ENCODE measurements at regions not wholly inside any gene's neighbourhood (a gene's known extent, or its start where the extent isn't known, plus 50 kb on each side); places are given as distances from the start of the nearest gene placed in this dataset.

DNA sequence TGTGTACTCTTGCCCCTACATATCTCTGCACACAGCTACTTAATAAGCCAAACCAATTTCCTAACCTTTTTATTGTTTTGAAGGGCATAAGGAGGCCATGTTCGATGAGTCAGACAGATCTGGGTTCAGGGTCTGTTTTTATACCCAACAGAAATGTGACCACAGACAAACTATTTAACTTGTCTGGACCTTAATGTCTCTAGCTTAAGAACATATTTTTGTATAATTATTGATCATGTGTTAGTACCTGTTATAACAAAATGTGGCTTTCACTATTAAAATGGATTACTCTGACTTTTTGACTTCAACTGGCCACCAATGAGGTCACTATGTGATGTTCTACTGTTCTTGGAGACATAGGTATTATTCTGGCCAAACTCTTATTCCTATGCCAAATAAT lies 507.8 kb upstream of the USP24 start:
- no peak for ATAC-seq
- Histone ChIP-seq H3K27ac (ENCODE audit: control insufficient read depth, insufficient read depth) (no peak overlapping the region), H3K36me3 (ENCODE audit: control insufficient read depth in 2 of 2, insufficient read depth in 2 of 2, low read length in 1 of 2) (no peaks in the 10 kb centered on the region), H3K4me1 (ENCODE audit: control insufficient read depth, insufficient read depth, low read length) (no peaks in the 10 kb centered on the region), H3K9me3 (replicated peaks; ENCODE audit: control insufficient read depth, insufficient read depth, low read length) (no peaks in the 10 kb centered on the region), H3K4me3 (no peak overlapping the region), H2AFZ (ENCODE audit: control insufficient read depth, low read depth, low read length) (no peak overlapping the region), H3K27me3 (replicated peaks in 1 of 2; ENCODE audit: control insufficient read depth in 2 of 2, insufficient read depth in 2 of 2, low read length in 1 of 2) (no peaks in the 10 kb centered on the region; a peak in 1 of 4 replicates), H4K20me1 (ENCODE audit: control insufficient read depth, insufficient read depth) (no peaks in the 10 kb centered on the region), H3K79me2 (ENCODE audit: control insufficient read depth, insufficient read depth, low read length) (no peaks in the 10 kb centered on the region), H3K4me2 (ENCODE audit: control insufficient read depth, insufficient read depth) (no peak overlapping the region), H3K9ac (ENCODE audit: control insufficient read depth, insufficient read depth, low read length) (no peak overlapping the region)
- ChIA-PET RAD21 (ENCODE audit: unreplicated experiment) (no interaction called here), SMC1A (ENCODE audit: uncharacterized antibody, unreplicated experiment) (no interaction called here), CTCF (no interaction called here), POLR2A (no interaction called here)
- BruUV-seq (replicated peaks), result no TSS peak
- intact Hi-C loops (cut with micrococcal nuclease; ENCODE audit: unreplicated experiment) (no loop called here), in situ Hi-C loops (cut with MboI) (no loop called here)
- TF ChIP-seq MTA3 (IDR thresholded peaks at IDR 0.05; ENCODE audit: borderline replicate concordance, low read length) (no peak), NR2F1 (conservative IDR thresholded peaks at IDR 0.05) (no peak), ETV6 (conservative IDR thresholded peaks at IDR 0.05 in 1 of 2, IDR thresholded peaks at IDR 0.05 in 1 of 2; ENCODE audit: borderline replicate concordance in 1 of 2, low read depth in 1 of 2) (no peak), NR2C1 (IDR thresholded peaks at IDR 0.05) (no peak), CHD4 (IDR thresholded peaks at IDR 0.05) (no peak), NFIC (IDR thresholded peaks at IDR 0.05; ENCODE audit: low read depth, low read length) (no peak), HDAC6 (IDR thresholded peaks at IDR 0.05; ENCODE audit: unreplicated experiment) (no peak), MEF2A (IDR thresholded peaks at IDR 0.05; ENCODE audit: insufficient read depth, low read depth, low read length) (no peak), TCF12 (IDR thresholded peaks at IDR 0.05; ENCODE audit: low read depth, low read length) (no peak)
- no peak for DNase-seq (ENCODE audit: low read depth, low spot score)
- FAIRE-seq, result no peak
- 0% methylated on average over 1 of the region's 1 CpG for WGBS (ENCODE audit: insufficient coverage, insufficient replicate concordance, low lambda C conversion rate, missing lambda C conversion rate)

DNA sequence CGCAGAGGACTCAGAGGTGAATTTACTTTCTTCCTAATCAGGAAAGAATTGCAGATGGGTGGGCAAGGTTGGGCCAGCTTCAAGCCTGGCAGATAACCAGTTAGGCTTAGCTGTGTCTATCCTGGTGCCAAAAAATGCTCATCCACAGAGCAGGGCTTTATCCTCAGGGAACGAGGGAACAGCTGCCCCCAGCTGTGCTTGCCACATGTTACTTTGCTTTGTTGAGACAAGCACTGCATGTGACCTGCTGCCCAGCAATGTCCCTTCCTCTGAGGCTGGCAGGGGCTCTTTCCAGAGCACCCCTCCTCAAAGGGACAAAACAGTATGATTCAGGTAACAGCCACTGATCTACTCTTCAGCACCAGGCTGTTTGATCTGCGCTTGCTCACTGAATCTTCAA lies 505.1 kb upstream of the USP24 start:
- ChIA-PET CTCF (no interaction called here), SMC1A (ENCODE audit: uncharacterized antibody, unreplicated experiment) (no interaction called here), RAD21 (ENCODE audit: unreplicated experiment) (no interaction called here), POLR2A (no interaction called here)
- no peak for FAIRE-seq
- no peak overlapping the region for H3K4me3 ChIP-seq
- no peak for ATAC-seq
- no peak for DNase-seq (ENCODE audit: low read depth, low spot score)
- H3K36me3 ChIP-seq (ENCODE audit: control insufficient read depth in 2 of 2, insufficient read depth in 2 of 2, low read length in 1 of 2), result no peaks in the 10 kb centered on the region
- WGBS (ENCODE audit: insufficient coverage, insufficient replicate concordance, low lambda C conversion rate, missing lambda C conversion rate), result 13% methylated on average over 3 of the region's 3 CpGs
- H3K27ac ChIP-seq (ENCODE audit: control insufficient read depth, insufficient read depth), result no peak overlapping the region
- intact Hi-C loops (cut with micrococcal nuclease; ENCODE audit: unreplicated experiment) (no loop called here), in situ Hi-C loops (cut with MboI) (no loop called here)
- BruUV-seq (replicated peaks), result no TSS peak
- H3K9me3 ChIP-seq (replicated peaks; ENCODE audit: control insufficient read depth, insufficient read depth, low read length), result no peaks in the 10 kb centered on the region
- no peaks in the 10 kb centered on the region for H3K79me2 ChIP-seq (ENCODE audit: control insufficient read depth, insufficient read depth, low read length)
- no peak overlapping the region for H2AFZ ChIP-seq (ENCODE audit: control insufficient read depth, low read depth, low read length)
- H3K27me3 ChIP-seq (replicated peaks in 1 of 2; ENCODE audit: control insufficient read depth in 2 of 2, insufficient read depth in 2 of 2, low read length in 1 of 2), result no peaks in the 10 kb centered on the region; a peak in 2 of 4 replicates
- H3K9ac ChIP-seq (ENCODE audit: control insufficient read depth, insufficient read depth, low read length), result no peak overlapping the region
- H3K4me1 ChIP-seq (ENCODE audit: control insufficient read depth, insufficient read depth, low read length), result no peaks in the 10 kb centered on the region
- no peak overlapping the region for H3K4me2 ChIP-seq (ENCODE audit: control insufficient read depth, insufficient read depth)
- H4K20me1 ChIP-seq (ENCODE audit: control insufficient read depth, insufficient read depth), result no peaks in the 10 kb centered on the region
- TF ChIP-seq DPF2 (IDR thresholded peaks at IDR 0.05), result no peak
- TF ChIP-seq, protein P1, sequence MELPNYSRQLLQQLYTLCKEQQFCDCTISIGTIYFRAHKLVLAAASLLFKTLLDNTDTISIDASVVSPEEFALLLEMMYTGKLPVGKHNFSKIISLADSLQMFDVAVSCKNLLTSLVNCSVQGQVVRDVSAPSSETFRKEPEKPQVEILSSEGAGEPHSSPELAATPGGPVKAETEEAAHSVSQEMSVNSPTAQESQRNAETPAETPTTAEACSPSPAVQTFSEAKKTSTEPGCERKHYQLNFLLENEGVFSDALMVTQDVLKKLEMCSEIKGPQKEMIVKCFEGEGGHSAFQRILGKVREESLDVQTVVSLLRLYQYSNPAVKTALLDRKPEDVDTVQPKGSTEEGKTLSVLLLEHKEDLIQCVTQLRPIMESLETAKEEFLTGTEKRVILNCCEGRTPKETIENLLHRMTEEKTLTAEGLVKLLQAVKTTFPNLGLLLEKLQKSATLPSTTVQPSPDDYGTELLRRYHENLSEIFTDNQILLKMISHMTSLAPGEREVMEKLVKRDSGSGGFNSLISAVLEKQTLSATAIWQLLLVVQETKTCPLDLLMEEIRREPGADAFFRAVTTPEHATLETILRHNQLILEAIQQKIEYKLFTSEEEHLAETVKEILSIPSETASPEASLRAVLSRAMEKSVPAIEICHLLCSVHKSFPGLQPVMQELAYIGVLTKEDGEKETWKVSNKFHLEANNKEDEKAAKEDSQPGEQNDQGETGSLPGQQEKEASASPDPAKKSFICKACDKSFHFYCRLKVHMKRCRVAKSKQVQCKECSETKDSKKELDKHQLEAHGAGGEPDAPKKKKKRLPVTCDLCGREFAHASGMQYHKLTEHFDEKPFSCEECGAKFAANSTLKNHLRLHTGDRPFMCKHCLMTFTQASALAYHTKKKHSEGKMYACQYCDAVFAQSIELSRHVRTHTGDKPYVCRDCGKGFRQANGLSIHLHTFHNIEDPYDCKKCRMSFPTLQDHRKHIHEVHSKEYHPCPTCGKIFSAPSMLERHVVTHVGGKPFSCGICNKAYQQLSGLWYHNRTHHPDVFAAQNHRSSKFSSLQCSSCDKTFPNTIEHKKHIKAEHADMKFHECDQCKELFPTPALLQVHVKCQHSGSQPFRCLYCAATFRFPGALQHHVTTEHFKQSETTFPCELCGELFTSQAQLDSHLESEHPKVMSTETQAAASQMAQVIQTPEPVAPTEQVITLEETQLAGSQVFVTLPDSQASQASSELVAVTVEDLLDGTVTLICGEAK (IDR thresholded peaks at IDR 0.05; ENCODE audit: borderline replicate concordance), result no peak
- no peak for TF ChIP-seq NFYB (IDR thresholded peaks at IDR 0.05; ENCODE audit: insufficient read depth, low read depth, low read length)
- no peak for TF ChIP-seq SMC3 (IDR thresholded peaks at IDR 0.05; ENCODE audit: borderline replicate concordance, low read length)
- TF ChIP-seq YY1 (IDR thresholded peaks at IDR 0.05; ENCODE audit: low read depth, low read length), result no peak
- TF ChIP-seq GATAD2B (conservative IDR thresholded peaks at IDR 0.05; ENCODE audit: low read depth), result no peak
- no peak for TF ChIP-seq HCFC1 (IDR thresholded peaks at IDR 0.05; ENCODE audit: low read length)
- no peak for TF ChIP-seq TCF7 (IDR thresholded peaks at IDR 0.05; ENCODE audit: borderline replicate concordance)
- no peak for TF ChIP-seq NFYA (IDR thresholded peaks at IDR 0.05; ENCODE audit: borderline replicate concordance, low read depth, low read length)
- TF ChIP-seq TCF12 (IDR thresholded peaks at IDR 0.05; ENCODE audit: low read depth, low read length), result no peak
